Heart left ventricle (tissue), 13 donors: ENCODE measurements at regions not wholly inside any gene's neighbourhood (a gene's known extent, or its start where the extent isn't known, plus 50 kb on each side); places are given as distances from the start of the nearest gene placed in this dataset.

Source experiments
- CTCF ChIP-seq, 12 donors: fragments of 200-600 bp; sonication (generic) in 4 of 12; IDR thresholded peaks; one replicate each; pipeline versions ENCODE4 v1.5.0 to v1.8.0; 2018 to 2022; ENCODE audit warnings: antibody characterized with exemption in 12 of 12, mild to moderate bottlenecking in 5 of 12
- POLR2A ChIP-seq, 2 donors: fragments of 450-650 bp; IDR thresholded peaks; one replicate each; pipeline ENCODE4 v1.6.1; 2017; ENCODE audit warnings: antibody characterized with exemption in 2 of 2, mild to moderate bottlenecking in 2 of 2, moderate library complexity in 2 of 2
- donor health status: ischemic (EF 13 %, LVEDD 7.1; RV severe dilation, severe dysfunction).
- donor health status: DM: no; HTN: yes; CAD: no.
- donor health status: DM: no; HTN: no; CAD: no.
- donor health status: ischemic (EF 25% LVEDD 6.9; RV normal size, moderate dysfunction).
- donor health status: ischemic (EF 25% LVEDD 5.7; RV mildly dilated, moderate dysfunction).
- donor health status: ischemic (EF 35%, LVEDD 5.7; RV mildly dilated, moderate dysfunction).
- donor health status: nonischemic (EF 11% LVEDD 7.7; RV severe dilation, severe dysfunction).
- donor health status: DM: yes; HTN: yes; CAD: no.
- donor health status: PGD.
- donor health status: ischemic (EF 29% LVEDD 5.4; RV normal size, mild dysfunction).
- donor health status: nonischemic (EF 23%, LVEDD 6.1; RV moderate dilation, normal function).

DNA sequence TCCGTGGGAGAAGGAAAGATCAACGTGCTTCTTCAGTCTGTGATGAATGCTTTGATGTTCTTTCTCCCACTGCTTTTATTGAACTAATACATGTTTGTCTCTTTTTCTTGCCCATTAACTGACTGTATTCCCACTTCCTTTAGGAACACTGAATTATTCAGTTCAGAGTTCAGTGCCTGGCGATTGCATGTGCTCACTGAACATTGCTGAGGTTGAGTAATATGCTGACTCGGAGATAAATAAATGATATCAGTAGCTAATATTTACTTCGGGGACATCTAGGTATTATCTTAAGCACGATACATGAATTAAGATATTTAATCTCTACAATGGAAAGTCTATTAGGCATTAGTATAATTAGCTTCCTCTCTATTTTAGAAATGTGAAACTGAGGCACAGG is 102.3 kb upstream of the OR5AK2 start:
- TF ChIP-seq POLR2A (IDR thresholded peaks at IDR 0.05) (no peak), CTCF (IDR thresholded peaks at IDR 0.05) (no peak)
